GM19025 (cell line): ENCODE measurements at regions not wholly inside any gene's neighbourhood (a gene's known extent, or its start where the extent isn't known, plus 50 kb on each side); places are given as distances from the start of the nearest gene placed in this dataset.

Experiments
- ATAC-seq: cut with Tn5 transposase; IDR thresholded peaks from one replicate; pipeline ENCODE4 v1.9.1; 2021; ENCODE audit warnings: mild to moderate bottlenecking, low read depth, moderate library complexity; ENCODE audit not compliant: unreplicated experiment

DNA sequence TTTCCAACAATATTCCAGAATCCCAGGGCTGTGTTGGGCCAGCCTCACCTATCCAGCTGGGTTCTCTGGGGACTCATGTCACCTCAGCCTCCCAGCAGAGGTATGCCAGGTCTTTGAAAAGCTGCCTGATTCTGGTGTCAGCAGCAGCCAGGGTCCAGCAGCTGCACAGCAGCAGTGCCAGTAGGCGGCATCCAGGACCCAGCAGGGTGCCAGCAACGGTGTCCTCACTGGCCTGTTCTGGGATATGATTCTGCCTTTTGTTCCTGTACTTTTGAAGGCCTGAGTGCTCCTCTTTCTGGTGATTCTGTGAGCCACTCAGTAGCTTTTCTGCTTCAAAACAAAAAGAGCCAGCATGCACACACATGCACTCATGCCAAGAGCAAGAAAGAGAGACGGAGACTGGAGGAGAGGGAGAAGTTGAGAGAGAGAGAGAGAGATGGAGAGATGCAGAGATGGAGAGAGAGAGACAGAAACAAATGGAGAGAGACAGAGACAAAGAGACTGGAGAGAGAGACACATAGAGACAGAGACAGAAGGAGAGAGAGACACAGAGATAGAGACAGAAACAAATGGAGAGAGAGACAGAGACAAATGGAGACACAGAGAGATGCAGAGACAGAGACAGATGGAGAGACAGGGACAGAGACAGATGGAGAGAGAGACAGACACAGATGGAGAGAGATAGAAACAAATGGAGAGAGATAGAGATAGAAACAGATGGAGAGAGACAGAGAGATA lies 205.7 kb downstream of the UACA start:
- ATAC-seq, result no peak

- no peak for ATAC-seq
Observed at GRCh38 chr15:70556779-70557178, 206.6 kb downstream of the UACA start.

DNA sequence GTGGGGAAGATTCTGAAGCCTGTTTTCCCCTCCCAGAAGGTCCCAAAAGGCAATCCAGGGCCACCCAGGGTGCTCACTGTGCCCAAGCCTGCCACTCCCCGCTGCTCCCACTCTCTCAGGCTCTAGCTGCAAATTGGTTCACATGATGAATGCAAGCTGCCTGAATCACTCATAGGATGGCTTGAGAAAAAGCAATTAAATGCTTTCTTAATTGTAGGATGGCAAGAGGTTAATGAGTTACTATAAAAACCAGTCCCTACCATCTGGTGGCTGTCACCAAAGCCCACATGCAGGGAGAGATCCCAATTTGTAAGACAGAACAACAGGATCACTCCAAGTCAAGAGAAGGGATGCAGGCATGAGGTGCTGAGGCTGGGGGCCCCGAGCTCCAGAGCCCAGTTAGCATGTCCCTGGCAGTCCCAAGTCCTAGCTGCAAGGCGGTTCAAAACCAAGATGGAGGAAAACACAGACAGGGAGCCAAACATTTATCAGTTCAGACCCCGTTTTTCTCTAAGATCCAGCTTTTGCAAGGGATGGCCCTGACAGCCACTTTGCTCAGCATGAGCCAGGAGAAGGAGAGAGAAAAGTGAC lies 207.1 kb downstream of the UACA start:
- ATAC-seq, result no peak

- ATAC-seq, result no peak
Observed at GRCh38 chr15:70555713-70556112, 207.6 kb downstream of the UACA start.

DNA sequence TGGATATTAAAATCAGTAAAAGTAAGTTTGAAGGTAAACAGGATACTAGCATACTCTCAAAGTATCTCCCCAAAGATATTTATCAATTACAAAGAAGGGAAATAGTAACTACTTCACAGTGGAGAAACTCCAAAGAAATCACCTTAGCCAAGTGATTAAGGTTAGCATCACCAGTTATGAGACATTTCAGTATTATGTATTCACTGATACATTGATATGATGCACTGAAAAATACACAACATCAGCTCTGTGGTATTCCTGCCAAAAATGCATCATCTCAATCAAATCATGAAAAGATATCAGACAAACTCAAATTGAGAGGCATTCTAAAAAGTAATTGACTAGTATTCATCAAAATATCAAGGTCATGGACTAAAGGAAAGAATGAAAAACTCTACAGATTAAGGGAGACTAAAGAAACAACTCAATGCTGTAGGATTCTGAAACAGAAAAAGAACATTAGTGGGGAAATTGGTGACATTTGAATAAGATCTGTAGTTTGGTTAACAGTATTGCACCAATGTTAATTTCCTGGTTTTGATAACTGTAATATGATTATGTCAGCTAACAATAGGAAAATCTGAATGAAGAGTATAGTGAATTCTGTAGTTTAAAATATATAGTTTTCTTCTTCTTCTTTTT lies 215.4 kb downstream of the UACA start:
- ATAC-seq, result no peak

GRCh38 chr15:70545526-70545925 lies 217.8 kb downstream of the UACA start:
- ATAC-seq, result no peak

DNA sequence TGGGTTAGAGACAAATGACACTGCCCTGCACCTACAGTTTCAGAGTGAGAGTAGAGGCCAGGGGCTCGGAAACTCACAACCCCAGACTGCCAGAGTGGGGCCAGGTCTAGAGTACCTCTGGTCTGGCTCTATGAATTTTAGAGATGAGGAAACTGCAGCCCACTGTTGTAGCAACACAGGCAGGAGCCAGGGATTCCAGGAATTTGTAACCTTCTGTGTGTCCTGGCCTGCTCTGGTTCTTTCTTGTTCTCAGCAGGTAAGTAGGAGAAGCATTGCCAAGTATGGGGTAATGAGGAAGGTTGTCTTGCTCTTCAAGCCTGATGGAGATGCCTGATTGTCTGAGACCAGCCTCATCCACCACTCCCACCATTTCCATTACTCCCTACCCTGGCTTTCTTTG lies 221.8 kb downstream of the UACA start:
- ATAC-seq, result no peak

- ATAC-seq, result no peak
Observed at GRCh38 chr15:70539912-70540530, 223.3 kb downstream of the UACA start.

DNA sequence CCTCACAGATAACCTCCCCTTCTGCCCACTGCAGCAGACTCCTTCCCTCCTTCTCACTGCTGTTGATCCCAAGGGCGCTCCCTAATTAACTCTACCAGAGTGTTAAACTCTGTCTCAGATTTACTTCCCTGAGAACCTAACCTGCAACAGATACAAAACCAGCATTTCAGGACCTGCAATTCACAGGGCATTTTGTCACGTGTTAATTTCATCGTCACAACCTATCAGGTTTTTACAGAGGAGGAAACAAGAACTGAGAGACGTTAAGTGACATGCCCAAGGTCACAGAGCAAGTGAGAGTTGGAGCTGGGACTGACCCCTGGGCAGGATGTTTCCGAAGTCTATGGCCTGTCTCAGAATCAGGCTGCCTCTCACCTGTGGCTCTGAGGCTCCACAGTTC lies 223.9 kb downstream of the UACA start:
- no peak for ATAC-seq

GRCh38 chr15:70538278-70538677 lies 225.1 kb downstream of the UACA start:
- no peak for ATAC-seq

DNA sequence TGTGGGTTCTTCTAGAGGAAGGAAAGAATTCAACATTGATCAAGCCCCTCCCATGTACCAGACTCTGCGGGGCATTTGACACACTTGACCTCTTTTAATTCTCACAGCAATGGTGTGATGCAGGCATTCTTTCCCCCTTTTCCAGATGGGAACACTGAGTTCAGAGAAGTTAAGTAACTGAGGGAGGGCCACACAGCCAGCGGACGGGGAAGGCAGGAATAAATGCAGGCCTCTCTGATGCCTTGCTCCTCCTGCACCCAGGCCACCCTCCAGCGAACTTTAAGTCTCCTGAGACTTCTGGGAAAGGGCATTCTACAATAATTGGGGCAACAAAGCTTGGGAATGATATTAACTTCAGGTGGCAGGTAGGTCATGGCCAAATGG lies 227.4 kb downstream of the UACA start:
- no peak for ATAC-seq

- no peak for ATAC-seq
Observed at GRCh38 chr15:70535071-70535954, 228.0 kb downstream of the UACA start.

DNA sequence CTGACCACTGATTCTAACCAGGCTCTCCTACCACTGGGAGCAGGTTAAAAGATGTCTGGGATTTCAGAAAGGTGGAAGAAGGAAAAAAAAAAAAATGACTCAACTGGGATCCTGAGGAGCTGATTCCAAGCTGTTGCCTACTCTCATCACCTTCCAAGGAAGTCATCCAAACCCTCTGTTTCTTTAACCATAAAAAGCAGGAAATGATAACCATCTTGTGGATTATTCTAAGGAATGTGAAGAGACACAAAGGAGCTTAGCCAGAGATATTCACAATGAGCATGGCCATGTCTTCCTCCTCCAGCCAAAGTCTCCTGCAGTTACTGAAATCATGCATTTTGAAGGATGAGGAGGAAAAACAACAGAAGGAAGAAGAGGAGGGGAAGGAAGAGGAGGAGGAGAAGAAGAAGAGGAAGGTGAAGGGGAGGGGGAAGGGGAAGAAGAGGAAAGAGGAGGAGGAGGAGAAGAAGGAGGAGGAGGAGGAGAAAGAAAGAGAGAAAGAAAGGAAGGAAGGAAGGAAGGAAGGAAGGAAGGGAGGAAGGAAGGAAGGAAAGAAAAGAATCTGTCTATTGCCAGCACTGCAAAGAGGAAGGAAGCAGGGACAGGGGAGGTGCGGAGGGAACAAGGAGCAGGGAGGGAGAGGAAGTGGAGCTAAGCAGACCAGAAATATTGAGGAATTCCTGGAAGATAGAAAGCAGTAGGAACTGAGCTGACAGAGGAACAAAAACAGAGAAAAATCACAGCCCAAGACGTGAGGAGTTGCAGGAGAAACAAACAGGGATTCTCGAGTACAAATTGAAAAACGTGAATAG lies 229.2 kb downstream of the UACA start:
- no peak for ATAC-seq

DNA sequence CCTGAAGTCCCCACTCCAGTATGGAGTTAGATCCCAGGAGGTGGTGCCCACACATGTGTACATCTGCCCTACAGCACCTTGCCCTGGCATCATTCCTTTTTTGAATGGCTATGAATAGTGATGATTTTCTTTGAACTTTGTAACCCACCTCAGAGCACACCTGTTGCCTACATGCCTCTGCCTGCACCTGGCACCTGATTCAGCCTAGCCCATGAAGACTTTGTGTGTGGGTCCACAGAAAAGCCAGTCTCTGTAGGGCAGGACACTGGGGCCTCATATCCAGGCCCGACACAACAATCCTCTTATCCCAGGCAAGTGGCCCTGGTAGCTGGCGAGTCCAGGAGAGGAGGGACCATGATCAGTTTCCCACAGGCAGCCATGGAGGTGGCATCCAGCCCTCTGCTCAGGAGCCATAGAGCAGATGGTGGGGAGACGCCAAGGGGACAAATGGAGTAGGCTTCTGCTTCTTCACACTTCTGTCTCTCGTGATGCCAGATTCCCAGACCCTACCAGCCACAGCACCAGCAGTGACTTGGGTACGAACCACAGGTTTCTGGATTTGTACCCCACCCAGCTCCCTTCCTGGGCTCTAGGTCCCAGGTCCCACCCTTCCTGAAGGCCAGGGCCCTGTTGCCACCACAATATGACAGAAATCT lies 230.7 kb downstream of the UACA start:
- ATAC-seq, result no peak

- ATAC-seq, result no peak
Observed at GRCh38 chr15:70531576-70531975, 231.8 kb downstream of the UACA start.

- ATAC-seq, result no peak
Observed at GRCh38 chr15:70530906-70531305, 232.5 kb downstream of the UACA start.

GRCh38 chr15:70530503-70530902 lies 232.9 kb downstream of the UACA start:
- no peak for ATAC-seq

DNA sequence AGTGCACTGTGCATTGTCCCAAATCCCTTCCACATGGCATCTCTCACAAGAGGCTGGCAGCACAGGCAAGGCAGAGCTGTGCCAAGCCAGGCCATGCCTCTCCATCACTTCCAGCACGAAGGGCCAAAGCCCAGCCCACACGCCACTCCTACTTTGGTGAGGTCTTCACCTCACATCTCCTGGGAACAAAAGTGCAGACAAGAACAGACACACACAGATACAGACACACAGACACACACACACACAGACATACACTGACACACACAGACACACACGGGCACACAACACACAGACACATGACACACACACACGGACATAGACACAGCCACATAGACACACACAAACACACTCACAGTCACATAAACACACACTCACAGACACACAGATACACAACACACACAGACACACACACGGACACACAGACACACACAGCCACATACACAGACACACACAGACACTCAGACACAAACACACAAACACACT lies 233.3 kb downstream of the UACA start:
- ATAC-seq, result no peak

DNA sequence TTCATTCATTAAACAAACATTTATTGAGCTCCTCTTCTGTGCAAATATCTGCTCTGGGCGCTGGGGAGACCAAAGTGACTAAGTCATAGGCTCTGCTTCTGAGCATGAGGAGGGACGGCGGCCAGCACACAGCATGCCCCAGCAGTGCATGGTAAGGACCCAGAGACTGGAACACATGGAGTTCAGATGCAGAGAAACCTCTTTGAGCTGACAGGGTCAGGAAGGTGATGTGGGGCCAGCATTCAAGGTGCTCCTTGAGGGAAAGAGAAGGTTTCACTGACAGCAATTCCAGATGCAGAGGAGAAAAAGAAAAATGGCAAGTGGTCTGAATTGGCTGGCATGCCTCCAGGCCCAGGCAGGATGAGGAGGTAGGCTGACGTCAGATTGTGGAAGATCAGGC lies 234.5 kb downstream of the UACA start:
- no peak for ATAC-seq
